Activated T-cell treated with anti-CD3 and anti-CD28 coated beads for 48 hours (primary cell): ENCODE measurements at regions not wholly inside any gene's neighbourhood (a gene's known extent, or its start where the extent isn't known, plus 50 kb on each side); places are given as distances from the start of the nearest gene placed in this dataset.
"Not testable (repeated sequence)": the region's sequence is repeated elsewhere in the genome, so short reads cannot be mapped to it uniquely, and the experiment has no call there.

Experiments
- DNase-seq: peaks from one replicate; pipeline ENCODE4 v3.0.0-alpha.2; 2020; ENCODE audit warnings: low read depth

GRCh38 chr2:64251497-64252250 is 107.5 kb upstream of the PELI1 start:
- no peak for DNase-seq

GRCh38 chr2:64252251-64252978 is 108.2 kb upstream of the PELI1 start:
- not testable (repeated sequence) for DNase-seq

DNA sequence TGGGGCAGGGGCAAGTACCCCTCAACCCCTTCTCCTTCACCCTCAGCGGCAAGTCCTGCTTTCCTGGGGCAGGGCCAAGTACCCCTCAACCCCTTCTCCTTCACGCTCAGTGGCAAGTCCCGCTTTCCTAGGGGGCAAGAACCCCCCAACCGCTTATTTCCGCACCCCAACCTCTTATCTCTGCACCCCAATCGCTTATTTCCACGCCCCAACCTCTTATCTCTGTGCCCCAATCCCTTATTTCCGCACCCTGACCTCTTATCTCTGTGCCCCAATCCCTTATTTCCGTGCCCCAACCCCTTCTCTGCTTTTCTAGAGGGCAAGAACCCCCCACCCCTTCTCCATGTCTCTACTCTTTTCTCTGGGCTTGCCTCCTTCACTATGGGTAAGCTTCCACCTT is 109.2 kb upstream of the PELI1 start:
- DNase-seq, result not testable (repeated sequence)

DNA sequence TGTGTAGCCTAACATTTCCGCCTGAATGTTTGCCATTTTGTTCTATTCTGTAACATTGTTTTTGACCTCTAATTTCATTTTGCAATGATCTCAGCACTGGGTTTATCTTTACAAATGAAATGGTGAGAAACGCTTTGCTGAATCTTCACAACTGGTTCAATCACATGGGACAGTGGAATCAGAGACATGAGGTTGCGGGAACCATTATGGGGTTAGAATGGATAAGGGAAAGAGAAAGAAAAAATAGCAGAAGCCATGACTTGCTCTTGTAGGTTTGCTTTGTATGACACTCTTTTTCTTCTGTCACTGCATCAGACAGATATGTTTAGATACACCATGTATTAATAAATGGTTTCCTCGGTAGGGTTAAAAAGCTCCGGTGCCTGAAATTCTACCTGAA is 114.3 kb upstream of the PELI1 start:
- no peak for DNase-seq

DNA sequence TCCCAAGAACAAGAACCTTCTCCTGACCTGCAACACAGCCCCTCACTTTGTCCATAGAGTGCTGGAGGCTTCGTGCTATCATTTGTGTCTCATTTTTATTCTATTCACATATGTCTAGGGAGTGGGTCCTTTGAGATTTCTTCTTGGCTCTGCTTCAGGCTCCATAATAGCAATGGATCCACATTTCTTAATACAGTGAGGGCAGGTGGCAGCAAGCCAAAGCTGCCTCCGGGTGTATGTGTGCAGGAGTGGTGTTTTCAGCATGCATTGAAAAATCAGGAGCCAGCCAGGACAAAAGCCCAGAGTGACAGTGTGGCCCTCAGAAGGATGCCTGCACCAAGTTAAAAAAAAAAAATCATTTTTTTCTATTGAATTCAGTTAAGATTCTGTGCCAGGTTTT is 115.1 kb upstream of the PELI1 start:
- no peak for DNase-seq

- DNase-seq, result no peak
Observed at GRCh38 chr2:64260093-64260803, 116.0 kb upstream of the PELI1 start.

DNA sequence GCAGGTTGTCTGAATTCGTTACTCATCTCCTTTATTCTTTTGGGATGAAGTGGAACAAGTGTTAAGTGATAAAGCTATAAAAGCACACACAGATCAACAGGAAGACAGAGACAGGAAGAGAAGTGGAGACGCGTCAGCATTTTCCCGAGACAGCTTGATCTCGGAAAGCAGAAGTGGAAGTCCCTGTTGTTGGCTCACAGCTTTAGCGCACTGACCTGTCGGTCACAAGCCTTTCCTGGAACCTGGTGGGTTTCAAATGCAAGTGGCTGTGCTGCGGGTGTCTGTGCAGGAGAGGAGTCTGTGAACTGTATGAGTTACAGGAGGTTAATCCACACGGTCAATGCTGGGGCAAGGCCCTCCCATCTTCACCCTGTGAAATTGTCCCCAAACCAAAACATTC is 116.6 kb upstream of the PELI1 start:
- no peak for DNase-seq

DNA sequence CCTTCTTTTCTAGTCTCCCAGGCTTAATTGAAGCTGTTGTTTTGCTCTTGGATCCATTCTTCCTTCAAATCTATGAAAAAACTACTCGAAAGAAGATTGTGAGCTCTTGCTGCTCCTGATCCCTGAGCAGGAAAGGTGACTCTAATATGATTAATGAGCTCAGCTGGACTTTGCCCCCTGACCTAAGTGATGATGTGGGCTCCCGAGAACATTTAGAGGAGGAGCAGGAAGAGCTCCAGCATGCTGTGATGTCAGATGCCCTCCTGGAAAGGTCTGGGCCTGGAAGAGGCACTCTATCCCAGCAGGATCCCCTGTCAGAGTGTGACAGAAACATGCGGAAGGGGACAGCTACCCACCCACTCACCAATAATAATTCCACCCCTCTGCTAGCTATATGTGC is 117.9 kb upstream of the PELI1 start:
- DNase-seq, result no peak

DNA sequence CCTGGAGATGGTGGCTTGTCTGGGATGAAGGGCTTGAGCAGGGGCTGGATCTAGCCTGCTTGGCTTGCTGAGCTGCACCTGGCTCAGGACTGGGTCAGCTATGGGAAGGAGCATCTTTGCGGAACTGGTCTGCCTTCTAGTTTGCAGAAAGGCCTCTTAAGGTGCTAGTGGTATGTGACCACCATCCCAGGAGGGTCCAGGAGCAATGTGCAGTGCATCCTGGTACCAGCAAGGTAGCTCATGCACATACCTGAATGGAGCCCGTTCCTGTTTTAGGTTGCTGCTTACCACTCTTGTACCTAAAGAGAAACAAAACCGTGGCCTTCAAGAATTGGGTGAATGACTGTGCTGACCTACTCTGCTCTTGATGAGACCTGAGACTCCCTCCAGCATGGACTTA is 118.6 kb upstream of the PELI1 start:
- no peak for DNase-seq

DNA sequence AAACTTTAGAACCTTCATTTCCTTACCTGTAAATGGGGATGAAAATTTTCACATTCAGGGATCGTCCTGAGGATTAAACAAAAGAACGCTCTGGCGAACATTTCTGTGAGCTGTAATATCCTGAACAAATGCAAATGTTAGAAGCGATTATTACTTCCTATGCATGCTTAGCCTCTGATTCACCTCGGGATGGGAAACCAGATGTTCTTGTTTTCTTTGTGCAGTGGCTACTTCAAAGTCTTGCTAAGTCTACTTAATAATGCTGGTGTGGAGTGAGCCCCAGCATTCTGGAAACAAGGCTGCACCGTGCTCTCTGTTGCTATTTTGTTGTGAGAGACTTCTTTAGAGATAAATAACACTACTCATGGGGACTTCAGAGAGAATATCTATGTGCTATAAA is 119.1 kb upstream of the PELI1 start:
- DNase-seq, result no peak

- DNase-seq, result no peak
Observed at GRCh38 chr2:64267699-64268098, 123.5 kb upstream of the PELI1 start.

DNA sequence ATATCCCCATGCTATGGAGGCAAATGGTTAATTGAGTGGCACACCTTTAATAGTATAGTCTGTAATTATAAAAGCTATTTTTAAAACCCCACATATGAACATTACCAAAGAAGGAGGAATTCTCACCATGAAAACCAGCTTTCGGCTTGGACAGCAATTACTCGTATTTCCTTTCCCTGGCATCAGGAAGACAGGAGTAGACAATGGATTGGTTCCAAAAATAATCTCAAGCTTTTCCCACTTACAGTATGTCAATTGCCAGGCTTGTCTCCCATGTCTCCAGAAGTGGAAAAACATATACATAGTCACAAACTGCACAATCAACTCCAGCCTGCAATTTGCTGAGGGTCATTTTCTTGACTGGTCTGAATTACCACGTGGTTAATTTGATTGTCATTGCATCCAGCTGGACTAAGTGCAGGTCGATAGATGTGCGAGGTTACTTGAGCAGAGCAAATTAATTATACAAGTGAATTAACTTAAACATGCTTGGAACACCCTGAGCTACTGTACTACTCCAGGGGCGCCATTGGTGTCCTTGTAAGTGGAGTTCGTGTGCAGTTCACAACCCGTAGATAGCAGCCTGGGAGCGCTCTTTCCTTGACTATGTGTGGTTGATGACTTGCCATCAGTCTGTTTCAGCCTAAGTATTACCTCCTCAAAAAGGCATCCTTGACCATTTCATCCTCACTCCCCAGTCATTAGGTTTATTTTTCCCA is 124.3 kb upstream of the PELI1 start:
- no peak for DNase-seq

DNA sequence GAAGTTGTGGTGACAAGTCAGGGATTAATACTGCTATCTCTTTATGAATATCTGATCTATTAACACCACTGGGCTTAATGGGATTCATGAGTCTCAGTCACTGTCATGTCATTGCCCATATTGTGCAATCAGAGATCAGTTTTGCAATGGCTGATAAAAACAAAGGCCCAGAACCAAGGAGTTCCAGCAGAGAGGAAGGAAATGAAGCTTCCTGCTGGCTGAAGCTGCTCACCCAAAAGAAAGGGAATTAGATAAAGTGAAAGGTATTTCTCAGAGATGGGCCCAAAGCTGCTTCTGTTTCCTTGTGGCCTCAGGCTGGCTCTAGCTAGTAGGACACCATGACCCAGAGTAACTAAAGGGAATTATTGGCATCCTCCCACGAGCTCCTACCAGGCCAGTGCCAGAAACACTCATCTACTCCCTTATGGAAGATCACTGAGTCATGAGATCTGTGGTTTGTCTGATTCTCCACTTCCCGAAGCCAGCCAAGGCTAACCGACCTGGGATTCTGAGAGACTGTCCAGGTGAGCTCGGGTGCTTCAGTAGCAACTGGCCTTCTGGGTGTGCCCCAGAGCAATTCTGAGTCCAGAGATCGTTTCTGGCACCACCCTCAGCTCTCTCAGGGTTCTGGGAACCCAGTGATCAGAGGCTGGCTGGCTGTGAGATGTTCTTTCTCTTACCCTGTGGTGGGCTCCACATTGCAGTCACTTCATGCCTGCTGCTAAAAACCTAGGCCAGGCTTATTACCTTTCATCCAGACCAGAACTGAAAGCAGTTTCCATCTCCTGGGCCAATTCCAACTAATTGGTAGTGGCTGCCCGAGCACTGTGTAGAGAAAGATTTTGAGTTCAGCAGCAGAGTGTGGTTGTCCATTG is 129.5 kb upstream of the PELI1 start:
- DNase-seq, result no peak

DNA sequence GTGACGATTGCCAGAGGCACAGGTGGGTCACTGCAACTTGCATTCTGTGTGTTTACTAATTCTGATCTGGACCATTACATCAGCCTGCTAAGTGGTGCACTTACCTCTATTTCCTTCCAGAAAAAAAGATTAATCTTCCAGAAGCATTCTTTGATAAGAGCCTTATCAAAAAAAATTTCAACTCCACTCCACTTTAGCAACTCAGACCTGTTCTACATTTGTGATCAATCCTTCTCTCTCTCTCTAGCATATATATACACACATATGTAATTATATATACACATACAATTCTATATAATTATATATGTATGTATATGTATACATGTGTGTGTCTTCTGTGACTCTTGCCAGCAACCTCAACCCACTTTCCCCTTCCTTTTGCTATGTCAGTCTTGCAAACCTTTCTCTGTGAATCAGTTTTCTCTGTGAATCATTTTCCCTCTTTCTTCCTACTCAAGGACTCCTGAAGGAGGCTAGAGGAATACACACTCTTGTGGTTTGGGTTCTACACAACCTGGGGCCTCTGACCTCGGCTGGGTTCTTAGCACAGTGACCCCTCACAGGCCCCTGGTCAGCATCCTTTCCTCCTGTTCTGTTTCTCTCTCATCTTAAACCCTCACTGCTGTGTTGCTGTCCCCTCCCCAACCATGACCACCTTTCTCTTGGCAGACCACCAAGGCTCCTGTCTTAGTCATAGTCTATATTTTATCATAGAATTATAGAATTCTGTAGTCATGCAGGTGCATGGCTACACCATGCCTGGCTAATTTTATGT is 130.4 kb upstream of the PELI1 start:
- no peak for DNase-seq

DNA sequence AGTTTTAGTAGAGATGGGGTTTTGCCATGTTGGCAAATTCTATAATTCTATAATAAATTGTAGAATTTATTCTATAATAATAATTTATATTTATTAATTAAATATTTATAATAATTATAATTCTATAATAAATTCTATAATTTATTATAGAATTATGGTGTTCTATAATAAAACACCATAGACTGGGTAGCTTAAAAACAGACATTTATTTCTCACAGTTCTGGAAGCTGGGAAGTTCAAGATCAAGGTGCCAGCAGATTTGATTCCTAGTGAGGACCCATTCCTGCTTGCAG is 130.9 kb upstream of the PELI1 start:
- DNase-seq, result no peak

- DNase-seq, result no peak
Observed at GRCh38 chr2:64276417-64277095, 132.3 kb upstream of the PELI1 start.

GRCh38 chr2:64277101-64277849 is 133.1 kb upstream of the PELI1 start:
- no peak for DNase-seq

GRCh38 chr2:64280812-64281211 is 136.6 kb upstream of the PELI1 start:
- DNase-seq, result not testable (repeated sequence)

DNA sequence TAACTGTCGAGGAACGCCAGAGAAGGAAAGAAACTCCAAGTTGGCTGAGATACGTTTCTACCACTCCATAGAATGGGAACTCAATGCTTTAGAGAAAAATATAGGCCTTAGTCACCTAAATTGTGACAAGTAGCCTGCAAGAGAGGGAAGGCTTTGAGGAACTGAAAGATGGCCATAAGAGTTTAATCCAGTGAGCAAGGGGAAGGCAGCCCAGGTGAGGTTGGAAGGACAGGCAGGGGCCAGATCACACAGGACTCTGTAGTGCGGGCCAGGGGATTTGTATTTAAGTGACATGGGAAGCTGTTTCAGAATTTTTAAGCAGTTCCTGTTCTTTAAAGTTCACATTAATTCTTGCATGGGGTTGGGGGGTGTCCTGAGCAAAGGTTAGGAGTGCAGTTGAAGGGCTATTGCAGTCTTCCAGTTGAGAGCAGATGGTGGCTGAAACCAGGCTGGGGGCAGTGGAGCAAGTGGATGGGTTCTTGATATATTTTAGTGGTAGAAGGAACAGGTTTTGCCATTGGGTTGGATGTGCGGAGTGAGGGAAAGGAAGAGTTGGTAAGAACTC is 138.9 kb upstream of the PELI1 start:
- no peak for DNase-seq
